Hepatic stellate cell (primary cell): ENCODE measurements at regions not wholly inside any gene's neighbourhood (a gene's known extent, or its start where the extent isn't known, plus 50 kb on each side); places are given as distances from the start of the nearest gene placed in this dataset.
"Not testable (repeated sequence)": the region's sequence is repeated elsewhere in the genome, so short reads cannot be mapped to it uniquely, and the experiment has no call there.

Source experiments
- DNase-seq: peaks from one replicate; pipeline ENCODE4 v3.0.0; 2011; ENCODE audit warnings: low spot score

- DNase-seq = no peak
Observed at GRCh38 chr5:85656050-85656449, 961.7 kb upstream of the COX7C start.

GRCh38 chr5:85657328-85657727, 960.4 kb upstream of the COX7C start:
- DNase-seq = not testable (repeated sequence)

- not testable (repeated sequence) for DNase-seq
Observed at GRCh38 chr5:85662969-85663707, 954.6 kb upstream of the COX7C start.

- no peak for DNase-seq
Observed at GRCh38 chr5:85663708-85664031, 954.1 kb upstream of the COX7C start.

GRCh38 chr5:85670417-85670816, 947.3 kb upstream of the COX7C start:
- no peak for DNase-seq

- no peak for DNase-seq
Observed at GRCh38 chr5:85671223-85671970, 946.3 kb upstream of the COX7C start.

- no peak for DNase-seq
Observed at GRCh38 chr5:85681871-85682270, 935.9 kb upstream of the COX7C start.

GRCh38 chr5:85684351-85684750, 933.4 kb upstream of the COX7C start:
- no peak for DNase-seq

- no peak for DNase-seq
Observed at GRCh38 chr5:85703296-85703695, 914.4 kb upstream of the COX7C start.

- DNase-seq = no peak
Observed at GRCh38 chr5:85709728-85710127, 908.0 kb upstream of the COX7C start.

GRCh38 chr5:85716344-85717202, 901.2 kb upstream of the COX7C start:
- DNase-seq = no peak

- no peak for DNase-seq
Observed at GRCh38 chr5:85717203-85717563, 900.6 kb upstream of the COX7C start.

- DNase-seq = no peak
Observed at GRCh38 chr5:85732185-85732584, 885.6 kb upstream of the COX7C start.

GRCh38 chr5:85741972-85742371, 875.8 kb upstream of the COX7C start:
- no peak for DNase-seq

GRCh38 chr5:85760519-85760918, 857.2 kb upstream of the COX7C start:
- no peak for DNase-seq

GRCh38 chr5:85769347-85769746, 848.4 kb upstream of the COX7C start:
- DNase-seq = no peak

GRCh38 chr5:85784746-85785145, 833.0 kb upstream of the COX7C start:
- DNase-seq = no peak

GRCh38 chr5:85813146-85813545, 804.6 kb upstream of the COX7C start:
- DNase-seq = no peak

- no peak for DNase-seq
Observed at GRCh38 chr5:85814596-85814995, 803.1 kb upstream of the COX7C start.

GRCh38 chr5:85823462-85824426, 794.0 kb upstream of the COX7C start:
- no peak for DNase-seq

GRCh38 chr5:85838781-85839180, 779.0 kb upstream of the COX7C start:
- DNase-seq = no peak

- DNase-seq = no peak
Observed at GRCh38 chr5:85841653-85842052, 776.1 kb upstream of the COX7C start.
